NT2/D1 (cell line): ENCODE measurements at regions not wholly inside any gene's neighbourhood (a gene's known extent, or its start where the extent isn't known, plus 50 kb on each side); places are given as distances from the start of the nearest gene placed in this dataset.

Source experiments
- YY1 ChIP-seq: IDR thresholded peaks from 2 replicates; pipeline ENCODE4 v1.6.1; 2011; ENCODE audit not compliant: insufficient read length, insufficient read depth
- ZNF274 ChIP-seq: IDR thresholded peaks from 2 replicates; pipeline ENCODE4 v1.6.1; 2011; ENCODE audit warnings: mild to moderate bottlenecking, low read depth, low read length

- TF ChIP-seq YY1 (no peak), ZNF274 (no peak)
These were observed 78.0 kb upstream of the CCDC160 start for GRCh38 chrX:134158821-134159512.
